Calu3 (cell line): ENCODE measurements at regions not wholly inside any gene's neighbourhood (a gene's known extent, or its start where the extent isn't known, plus 50 kb on each side); places are given as distances from the start of the nearest gene placed in this dataset.

Experiments
- BruUV-seq: library from RNA; stranded (reverse); fragments of 400-500 nt; replicated peaks from 2 replicates; lab custom pipeline; 2021; lab: Mats Ljungman, UMichigan
- CTCF ChIA-PET: fragments of 300-600 bp; sonication (Branson Sonifier 250); formaldehyde crosslinking; loops from one replicate; lab custom pipeline; 2022; ENCODE audit warnings: antibody characterized with exemption; lab: Charles Lee
- DNase-seq: peaks from one replicate; pipeline ENCODE4 v3.0.0; 2022
- H3K27ac Mint-ChIP-seq: one replicate; pipeline ENCODE4 v1.8.0; 2022; ENCODE audit warnings: mixed read lengths; ENCODE audit not compliant: unreplicated experiment
- H3K27me3 Mint-ChIP-seq: one replicate; pipeline ENCODE4 v1.8.0; 2022; ENCODE audit warnings: mixed read lengths; ENCODE audit not compliant: unreplicated experiment
- H3K36me3 Mint-ChIP-seq: one replicate; pipeline ENCODE4 v1.8.0; 2022; ENCODE audit warnings: mild to moderate bottlenecking, moderate library complexity, mixed read lengths; ENCODE audit not compliant: insufficient read depth, unreplicated experiment
- H3K4me1 Mint-ChIP-seq: one replicate; pipeline ENCODE4 v1.8.0; 2022; ENCODE audit warnings: mild to moderate bottlenecking, low read depth, mixed read lengths; ENCODE audit not compliant: unreplicated experiment
- H3K4me3 Mint-ChIP-seq: one replicate; pipeline ENCODE4 v1.8.0; 2022; ENCODE audit warnings: mild to moderate bottlenecking, low read depth, moderate library complexity, mixed read lengths; ENCODE audit not compliant: unreplicated experiment
- H3K9me3 Mint-ChIP-seq: one replicate; pipeline ENCODE4 v1.8.0; 2022; ENCODE audit warnings: low read depth, mixed read lengths; ENCODE audit not compliant: unreplicated experiment
- intact Hi-C: fragments of 100-400 bp; cut with micrococcal nuclease; formaldehyde crosslinking; loops from one replicate; pipeline ENCODE4 v1.10.0; 2022; ENCODE audit not compliant: unreplicated experiment
- TF ChIP-seq, protein P1 (sequence below): fragments of 200-600 bp; IDR thresholded peaks from one replicate; pipeline ENCODE4 v1.8.0; 2022; ENCODE audit warnings: antibody characterized with exemption; ENCODE audit not compliant: unreplicated experiment

DNA sequence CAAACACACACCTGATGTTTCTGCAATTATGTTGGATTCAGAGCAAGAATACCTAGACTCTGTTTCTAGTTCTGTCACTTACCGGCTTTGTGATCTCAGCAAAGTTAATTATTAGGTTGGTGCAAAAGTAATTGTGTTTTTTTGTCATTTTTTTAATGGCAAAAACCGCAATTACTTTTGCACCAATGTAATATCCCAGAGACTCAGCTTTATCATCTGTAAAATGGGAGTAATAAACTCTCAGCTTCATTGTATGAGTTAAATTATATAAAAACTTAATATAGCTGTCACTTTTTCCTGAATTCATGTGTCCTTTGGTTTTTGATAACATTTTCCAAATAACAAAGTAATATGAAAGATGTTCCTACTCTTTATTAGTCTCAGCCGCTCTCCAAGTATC, 251.7 kb downstream of the TRIB2 start:
- CTCF ChIA-PET: no interaction called here
- no peak for DNase-seq
- Mint-ChIP-seq H3K4me3 (no peak overlapping the region), H3K9me3 (no peaks in the 10 kb centered on the region), H3K36me3 (no peaks in the 10 kb centered on the region), H3K27me3 (no peaks in the 10 kb centered on the region), H3K4me1 (no peaks in the 10 kb centered on the region), H3K27ac (no peak overlapping the region)
- intact Hi-C loops: no loop called here
- BruUV-seq: no TSS peak
- TF ChIP-seq, protein P1, sequence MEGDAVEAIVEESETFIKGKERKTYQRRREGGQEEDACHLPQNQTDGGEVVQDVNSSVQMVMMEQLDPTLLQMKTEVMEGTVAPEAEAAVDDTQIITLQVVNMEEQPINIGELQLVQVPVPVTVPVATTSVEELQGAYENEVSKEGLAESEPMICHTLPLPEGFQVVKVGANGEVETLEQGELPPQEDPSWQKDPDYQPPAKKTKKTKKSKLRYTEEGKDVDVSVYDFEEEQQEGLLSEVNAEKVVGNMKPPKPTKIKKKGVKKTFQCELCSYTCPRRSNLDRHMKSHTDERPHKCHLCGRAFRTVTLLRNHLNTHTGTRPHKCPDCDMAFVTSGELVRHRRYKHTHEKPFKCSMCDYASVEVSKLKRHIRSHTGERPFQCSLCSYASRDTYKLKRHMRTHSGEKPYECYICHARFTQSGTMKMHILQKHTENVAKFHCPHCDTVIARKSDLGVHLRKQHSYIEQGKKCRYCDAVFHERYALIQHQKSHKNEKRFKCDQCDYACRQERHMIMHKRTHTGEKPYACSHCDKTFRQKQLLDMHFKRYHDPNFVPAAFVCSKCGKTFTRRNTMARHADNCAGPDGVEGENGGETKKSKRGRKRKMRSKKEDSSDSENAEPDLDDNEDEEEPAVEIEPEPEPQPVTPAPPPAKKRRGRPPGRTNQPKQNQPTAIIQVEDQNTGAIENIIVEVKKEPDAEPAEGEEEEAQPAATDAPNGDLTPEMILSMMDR: no peak

DNA sequence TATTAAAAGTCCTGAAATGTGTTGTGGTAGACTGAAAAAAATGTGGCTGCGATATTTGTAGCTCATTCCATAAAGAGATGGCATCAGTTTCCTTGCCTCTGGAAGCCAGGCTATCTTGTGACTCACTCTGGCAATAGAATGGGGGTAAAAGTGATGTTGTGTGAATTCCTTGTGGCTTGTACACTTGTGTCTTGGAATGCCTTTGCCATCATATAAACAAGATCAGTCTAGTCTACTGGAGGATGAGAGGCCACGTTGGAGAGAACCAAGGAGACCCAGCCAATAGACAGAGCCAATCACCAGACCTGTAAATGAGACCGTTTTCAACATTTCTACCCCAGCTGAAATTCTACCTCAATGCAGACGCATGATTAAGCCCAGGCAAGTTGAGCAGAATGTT, 254.1 kb downstream of the TRIB2 start:
- no peak overlapping the region for H3K27ac Mint-ChIP-seq
- intact Hi-C loops: no loop called here
- no peaks in the 10 kb centered on the region for H3K4me1 Mint-ChIP-seq
- H3K9me3 Mint-ChIP-seq: no peaks in the 10 kb centered on the region
- no TSS peak for BruUV-seq
- TF ChIP-seq, protein P1: no peak
- CTCF ChIA-PET: no interaction called here
- no peaks in the 10 kb centered on the region for H3K27me3 Mint-ChIP-seq
- no peak for DNase-seq
- no peaks in the 10 kb centered on the region for H3K36me3 Mint-ChIP-seq
- no peak overlapping the region for H3K4me3 Mint-ChIP-seq

DNA sequence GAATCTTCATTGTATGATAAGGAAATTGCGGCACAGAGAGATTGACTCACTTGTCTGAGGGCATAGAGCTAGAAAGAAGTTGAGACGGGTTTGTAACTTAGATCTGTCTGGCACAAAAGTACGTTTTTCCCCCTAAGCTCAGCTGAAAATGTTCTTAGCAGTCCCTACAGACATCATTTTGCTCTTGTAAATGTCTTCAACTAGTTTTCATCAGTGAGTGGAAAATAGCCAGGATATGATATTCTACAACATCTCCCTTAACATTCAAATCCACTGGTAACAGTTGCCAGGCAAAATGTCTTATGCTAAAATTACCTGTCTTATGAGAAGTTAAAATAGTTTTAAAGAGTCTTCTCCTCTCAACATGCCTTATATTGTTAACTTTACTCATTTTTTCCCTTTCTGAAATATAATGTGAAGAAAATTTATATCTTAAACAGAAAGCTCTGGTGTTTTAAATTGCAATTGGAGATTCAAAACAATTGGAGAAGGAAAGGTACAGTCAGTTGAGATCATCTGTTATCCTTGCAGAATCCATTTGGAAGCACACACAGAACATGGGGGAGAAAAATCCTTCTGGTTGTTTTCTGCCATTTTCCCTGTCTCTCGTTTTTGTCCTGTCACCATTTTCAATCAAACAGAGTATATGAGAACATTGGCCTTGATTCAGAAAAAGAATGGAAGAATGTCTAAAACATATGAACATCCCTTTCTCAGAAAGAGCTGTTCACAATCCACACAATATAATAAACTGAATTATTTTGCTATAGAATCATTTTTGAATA, 255.0 kb downstream of the TRIB2 start:
- CTCF ChIA-PET: no interaction called here
- no peaks in the 10 kb centered on the region for H3K36me3 Mint-ChIP-seq
- H3K4me1 Mint-ChIP-seq: no peaks in the 10 kb centered on the region
- no TSS peak for BruUV-seq
- TF ChIP-seq, protein P1: no peak
- no peak for DNase-seq
- intact Hi-C loops: no loop called here
- no peaks in the 10 kb centered on the region for H3K9me3 Mint-ChIP-seq
- no peak overlapping the region for H3K4me3 Mint-ChIP-seq
- H3K27me3 Mint-ChIP-seq: no peaks in the 10 kb centered on the region
- H3K27ac Mint-ChIP-seq: no peak overlapping the region

DNA sequence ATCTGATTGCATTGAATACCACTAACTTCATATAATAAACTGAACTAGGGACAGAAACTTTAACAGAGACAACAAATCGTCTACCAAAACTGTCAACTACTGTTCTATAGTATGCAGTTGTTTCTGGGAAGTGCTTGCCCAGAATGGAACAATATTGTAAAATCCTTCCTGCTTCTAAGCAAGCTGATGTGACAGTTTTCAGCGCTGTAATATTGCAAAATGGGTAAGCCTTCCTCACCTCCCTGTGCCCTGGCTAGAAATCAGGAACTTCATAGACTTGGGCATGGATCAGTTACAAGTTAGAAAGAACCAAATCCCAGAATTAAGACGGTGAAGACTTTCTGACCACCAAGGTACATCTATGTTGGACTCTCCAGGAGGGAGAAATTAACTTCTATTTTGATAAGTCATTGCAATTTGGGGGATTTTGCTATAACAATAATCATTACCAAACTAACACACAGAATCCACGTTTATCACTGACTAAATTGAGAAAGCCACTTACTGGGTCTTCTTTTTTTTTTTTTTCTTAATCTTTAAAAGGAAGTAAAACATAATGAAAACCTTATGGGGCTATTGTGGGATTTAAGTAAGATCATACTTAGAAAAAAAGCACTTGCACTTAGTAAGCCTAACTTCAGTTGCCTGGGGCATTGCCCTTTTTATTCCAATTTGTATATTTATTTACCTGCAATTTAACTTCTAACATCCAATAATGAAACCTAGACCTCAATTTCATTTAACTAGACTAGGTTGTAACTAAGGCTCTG, 261.5 kb downstream of the TRIB2 start:
- Mint-ChIP-seq H3K27ac (no peak overlapping the region), H3K4me1 (no peaks in the 10 kb centered on the region), H3K36me3 (no peaks in the 10 kb centered on the region), H3K27me3 (peaks cover 14% of the 10 kb centered on the region), H3K4me3 (no peak overlapping the region), H3K9me3 (peaks cover 5% of the 10 kb centered on the region)
- CTCF ChIA-PET: no interaction called here
- DNase-seq: no peak
- no TSS peak for BruUV-seq
- TF ChIP-seq, protein P1: no peak
- intact Hi-C loops: no loop called here
